T-cell (primary cell): ENCODE measurements at regions not wholly inside any gene's neighbourhood (a gene's known extent, or its start where the extent isn't known, plus 50 kb on each side); places are given as distances from the start of the nearest gene placed in this dataset.
"Not testable (repeated sequence)": the region's sequence is repeated elsewhere in the genome, so short reads cannot be mapped to it uniquely, and the experiment has no call there.

Source experiments
- ATAC-seq, 4 experiments: fragments of 200-7000 bp in 3 of 4; fragments of 150-1000 bp in 1 of 4; cut with Tn5 transposase; replicated peaks in 1 of 4; 1 replicate in 3 of 4; 2 replicates in 1 of 4; pipeline ENCODE4 v1.10.0; 2021; ENCODE audit warnings: moderate library complexity in 3 of 4, mild to moderate bottlenecking in 2 of 4, moderate number of reproducible peaks in 1 of 4
- CTCF ChIA-PET, 2 donors: fragments of 300-600 bp; sonication (Branson Sonifier 250); formaldehyde crosslinking; loops; one replicate each; lab custom pipeline; 2022; ENCODE audit warnings: antibody characterized with exemption in 2 of 2; lab: Charles Lee
- POLR2A ChIA-PET, 2 donors: fragments of 300-600 bp; sonication (Branson Sonifier 250); formaldehyde crosslinking; loops; one replicate each; lab custom pipeline; 2022; ENCODE audit warnings: antibody characterized with exemption in 2 of 2; lab: Charles Lee
- DNase-seq, 35 experiments: peaks; one replicate each; pipeline versions ENCODE4 v3.0.0 to v3.0.0-alpha.2; 2013 to 2023
- H3K27ac ChIP-seq: one replicate; pipeline ENCODE4 v1.5.1; 2013; ENCODE audit warnings: low read length
- H3K27me3 ChIP-seq, 2 experiments: replicated peaks in 1 of 2; 1 replicate in 1 of 2; 2 replicates in 1 of 2; pipeline versions ENCODE4 v1.6.1 to v1.7.0; 2013; ENCODE audit warnings: low read length in 1 of 2, mixed read lengths in 1 of 2; ENCODE audit not compliant: control insufficient read depth in 2 of 2, insufficient read depth in 2 of 2; ENCODE audit errors: extremely low read depth in 1 of 2
- H3K36me3 ChIP-seq, 2 donors: 1 replicate in 1 of 2; 2 replicates in 1 of 2; pipeline versions ENCODE4 v1.6.1 to v1.7.0; 2013; ENCODE audit warnings: low read length in 1 of 2; ENCODE audit not compliant: control insufficient read depth in 2 of 2, insufficient read depth in 1 of 2; ENCODE audit errors: extremely low read depth in 1 of 2
- H3K4me1 ChIP-seq, 2 experiments: 1 replicate in 1 of 2; 2 replicates in 1 of 2; pipeline versions ENCODE4 v1.6.1 to v1.7.0; 2013; ENCODE audit warnings: low read length in 2 of 2, mixed read lengths in 1 of 2; ENCODE audit not compliant: insufficient read depth in 2 of 2, control insufficient read depth in 1 of 2; ENCODE audit errors: extremely low read depth in 1 of 2
- H3K4me3 ChIP-seq, 2 donors: 1 replicate in 1 of 2; 2 replicates in 1 of 2; pipeline versions ENCODE4 v1.5.1 to v1.7.0; 2013; ENCODE audit warnings: mild to moderate bottlenecking in 2 of 2, low read length in 1 of 2, moderate library complexity in 1 of 2; ENCODE audit not compliant: control insufficient read depth in 1 of 2; ENCODE audit errors: extremely low read depth in 1 of 2
- H3K9me3 ChIP-seq: 2 replicates; pipeline ENCODE4 v1.7.0; 2013
- H3K27ac Mint-ChIP-seq, 2 donors: one replicate each; pipeline ENCODE4 v1.8.0; 2020 to 2021; ENCODE audit warnings: mild to moderate bottlenecking in 2 of 2, mixed read lengths in 2 of 2
- H3K27me3 Mint-ChIP-seq, 2 donors: one replicate each; pipeline ENCODE4 v1.8.0; 2021 to 2022; ENCODE audit warnings: mixed read lengths in 2 of 2
- H3K36me3 Mint-ChIP-seq: one replicate; pipeline ENCODE4 v1.8.0; 2021; ENCODE audit warnings: mixed read lengths
- H3K4me1 Mint-ChIP-seq, 3 donors: one replicate each; pipeline ENCODE4 v1.8.0; 2020 to 2022; ENCODE audit warnings: mixed read lengths in 3 of 3, mild to moderate bottlenecking in 1 of 3
- H3K4me3 Mint-ChIP-seq, 3 donors: one replicate each; pipeline ENCODE4 v1.8.0; 2020 to 2022; ENCODE audit warnings: mild to moderate bottlenecking in 3 of 3, mixed read lengths in 3 of 3, moderate library complexity in 3 of 3
- H3K9me3 Mint-ChIP-seq, 3 donors: one replicate each; pipeline ENCODE4 v1.8.0; 2020 to 2022; ENCODE audit warnings: mixed read lengths in 3 of 3
- WGBS: methylation state at CpG from one replicate; pipeline ENCODE4 v1.1.5; 2013; ENCODE audit warnings: missing lambda C conversion rate; ENCODE audit not compliant: insufficient coverage; 5-methylcytosine and 5-hydroxymethylcytosine counted together

- H3K36me3 ChIP-seq, H3K36me3 Mint-ChIP-seq, H3K9me3 ChIP-seq, H3K9me3 Mint-ChIP-seq, CTCF ChIA-PET, H3K4me1 Mint-ChIP-seq, H3K27ac ChIP-seq, DNase-seq, POLR2A ChIA-PET, H3K4me3 Mint-ChIP-seq, H3K4me1 ChIP-seq, H3K4me3 ChIP-seq, H3K27ac Mint-ChIP-seq, ATAC-seq: not testable (repeated sequence)
- peaks cover 6 to 28% of the 10 kb centered on the region in 2 donors for H3K27me3 Mint-ChIP-seq
- WGBS: 95% methylated on average over 45 of the region's 61 CpGs
- H3K27me3 ChIP-seq: peaks cover 0 to 28% of the 10 kb centered on the region in 2 experiments
Observed at GRCh38 chr20:57110121-57111027, 156.1 kb downstream of the BMP7 start.

GRCh38 chr20:57111028-57111373, 155.4 kb downstream of the BMP7 start:
- ChIA-PET POLR2A (no interaction called here), CTCF (no interaction called here)
- Mint-ChIP-seq H3K36me3 (no peaks in the 10 kb centered on the region), H3K4me1 (no peaks in the 10 kb centered on the region), H3K27me3 (peaks cover 6 to 26% of the 10 kb centered on the region in 2 donors), H3K9me3 (no peaks in the 10 kb centered on the region), H3K4me3 (no peak overlapping the region), H3K27ac (no peak overlapping the region)
- WGBS: 80% methylated on average over 1 of the region's 3 CpGs
- no peak for ATAC-seq
- Histone ChIP-seq H3K9me3 (no peaks in the 10 kb centered on the region), H3K4me1 (no peaks in the 10 kb centered on the region), H3K27ac (no peak overlapping the region), H3K4me3 (no peak overlapping the region), H3K36me3 (no peaks in the 10 kb centered on the region), H3K27me3 (peaks cover 0 to 32% of the 10 kb centered on the region in 2 experiments)
- DNase-seq: no peak

GRCh38 chr20:57112448-57112847, 154.0 kb downstream of the BMP7 start:
- 59% methylated on average over 5 of the region's 8 CpGs for WGBS
- no peaks in the 10 kb centered on the region for H3K9me3 Mint-ChIP-seq
- H3K27ac Mint-ChIP-seq: no peak overlapping the region
- Histone ChIP-seq H3K9me3 (no peaks in the 10 kb centered on the region), H3K27me3 (peaks cover 0 to 30% of the 10 kb centered on the region in 2 experiments), H3K4me3 (no peak overlapping the region), H3K27ac (no peak overlapping the region), H3K36me3 (no peaks in the 10 kb centered on the region), H3K4me1 (no peaks in the 10 kb centered on the region)
- no peak overlapping the region for H3K4me3 Mint-ChIP-seq
- ChIA-PET POLR2A (no interaction called here), CTCF (no interaction called here)
- ATAC-seq: no peak
- no peak for DNase-seq
- H3K27me3 Mint-ChIP-seq: peaks cover 3 to 19% of the 10 kb centered on the region in 2 donors
- no peaks in the 10 kb centered on the region for H3K4me1 Mint-ChIP-seq
- no peaks in the 10 kb centered on the region for H3K36me3 Mint-ChIP-seq

GRCh38 chr20:57114290-57115005, 152.0 kb downstream of the BMP7 start:
- H3K4me3 Mint-ChIP-seq: no peak overlapping the region
- no peak for DNase-seq
- H3K27ac Mint-ChIP-seq: no peak overlapping the region

GRCh38 chr20:57117296-57117695, 149.1 kb downstream of the BMP7 start:
- H3K9me3 Mint-ChIP-seq: peaks cover 0 to 3% (median 0%) of the 10 kb centered on the region in 3 donors

More at GRCh38 chr20:57114290-57115005, 152.0 kb downstream of the BMP7 start:
- Histone ChIP-seq H3K4me1 (no peaks in the 10 kb centered on the region), H3K36me3 (no peaks in the 10 kb centered on the region), H3K27me3 (peaks cover 0 to 21% of the 10 kb centered on the region in 2 experiments), H3K27ac (no peak overlapping the region), H3K4me3 (no peak overlapping the region), H3K9me3 (no peaks in the 10 kb centered on the region)
- Mint-ChIP-seq H3K27me3 (peaks cover 3 to 13% of the 10 kb centered on the region in 2 donors), H3K36me3 (no peaks in the 10 kb centered on the region), H3K9me3 (no peaks in the 10 kb centered on the region), H3K4me1 (no peaks in the 10 kb centered on the region)
- ChIA-PET CTCF (no interaction called here), POLR2A (interaction anchor here in 1 of 2 donors (0.6 kb wide), 1 partner anchor 313 kb away, joined by 18 read pairs; no protein-coding TSS in a partner anchor)
- ATAC-seq: no peak
- 66% methylated on average over 3 of the region's 8 CpGs for WGBS

GRCh38 chr20:57118107-57118769, 148.2 kb downstream of the BMP7 start:
- ATAC-seq: no peak
- Mint-ChIP-seq H3K9me3 (peaks cover 0 to 3% (median 0%) of the 10 kb centered on the region in 3 donors), H3K4me3 (no peak overlapping the region), H3K36me3 (no peaks in the 10 kb centered on the region), H3K27ac (no peak overlapping the region), H3K4me1 (no peaks in the 10 kb centered on the region), H3K27me3 (peaks cover 5 to 9% of the 10 kb centered on the region in 2 donors)
- Histone ChIP-seq H3K27me3 (peaks cover 0 to 13% of the 10 kb centered on the region in 2 experiments), H3K9me3 (no peaks in the 10 kb centered on the region), H3K4me3 (no peak overlapping the region), H3K27ac (no peak overlapping the region), H3K4me1 (no peaks in the 10 kb centered on the region), H3K36me3 (no peaks in the 10 kb centered on the region)
- CTCF ChIA-PET: interaction anchor here in 1 of 2 donors (0.7 kb wide), 1 partner anchor 13 kb away, joined by 4 read pairs; no protein-coding TSS in a partner anchor
- POLR2A ChIA-PET: no interaction called here
- 98% methylated on average over 11 of the region's 21 CpGs for WGBS
- DNase-seq: no peak

More at GRCh38 chr20:57117296-57117695, 149.1 kb downstream of the BMP7 start:
- WGBS: no CpG with 5 or more reads among the region's 7 CpGs
- H3K9me3 ChIP-seq: no peaks in the 10 kb centered on the region
- peaks cover 0 to 13% of the 10 kb centered on the region in 2 experiments for H3K27me3 ChIP-seq
- Mint-ChIP-seq H3K4me1 (no peaks in the 10 kb centered on the region), H3K27me3 (peaks cover 5 to 9% of the 10 kb centered on the region in 2 donors), H3K36me3 (no peaks in the 10 kb centered on the region), H3K4me3 (no peak overlapping the region), H3K27ac (no peak overlapping the region)
- no peak overlapping the region for H3K27ac ChIP-seq
- ATAC-seq (no peak), DNase-seq (no peak)
- ChIA-PET CTCF (no interaction called here), POLR2A (no interaction called here)
- H3K4me1 ChIP-seq: no peaks in the 10 kb centered on the region
- H3K4me3 ChIP-seq: no peak overlapping the region
- H3K36me3 ChIP-seq: no peaks in the 10 kb centered on the region
